ENCODE measurements at regions not wholly inside any gene's neighbourhood (a gene's known extent, or its start where the extent isn't known, plus 50 kb on each side); places are given as distances from the start of the nearest gene placed in this dataset.
A peak's percentile ranks its signal among the peaks of the same experiment; 100 is the strongest.

- H3K27ac ChIP-seq, result no peak overlapping the region
- in situ Hi-C loops (cut with HindIII; ENCODE audit: low pct_ligation_motif_present, low sequenced_read_pairs), result no loop called here
- H3K27me3 ChIP-seq (replicated peaks), result no peaks in the 10 kb centered on the region
- H3K4me3 ChIP-seq (ENCODE audit: low read depth, low read length), result no peak overlapping the region
- no peak for DNase-seq
- TF ChIP-seq CTCF (IDR thresholded peaks at IDR 0.05; ENCODE audit: low read depth, low read length, missing control alignments), result no peak
- H3K36me3 ChIP-seq (replicated peaks), result no peaks in the 10 kb centered on the region
Observed at GRCh38 chr6:150799276-150799805, 66.2 kb upstream of the MTHFD1L start.

- H3K36me3 ChIP-seq (replicated peaks), result no peaks in the 10 kb centered on the region
- no peak for DNase-seq
- H3K27me3 ChIP-seq (replicated peaks), result no peaks in the 10 kb centered on the region
- in situ Hi-C loops (cut with HindIII; ENCODE audit: low pct_ligation_motif_present, low sequenced_read_pairs), result no loop called here
- no peak overlapping the region for H3K4me3 ChIP-seq (ENCODE audit: low read depth, low read length)
- no peak for TF ChIP-seq CTCF (IDR thresholded peaks at IDR 0.05; ENCODE audit: low read depth, low read length, missing control alignments)
- H3K27ac ChIP-seq, result no peak overlapping the region
Observed at GRCh38 chr6:150800674-150801314, 64.7 kb upstream of the MTHFD1L start.

- no peaks in the 10 kb centered on the region for H3K36me3 ChIP-seq (replicated peaks)
- DNase-seq, result no peak
- TF ChIP-seq CTCF (IDR thresholded peaks at IDR 0.05; ENCODE audit: low read depth, low read length, missing control alignments), result no peak
- H3K27me3 ChIP-seq (replicated peaks), result no peaks in the 10 kb centered on the region
- in situ Hi-C loops (cut with HindIII; ENCODE audit: low pct_ligation_motif_present, low sequenced_read_pairs), result no loop called here
- H3K4me3 ChIP-seq (ENCODE audit: low read depth, low read length), result no peak overlapping the region
- H3K27ac ChIP-seq, result no peak overlapping the region
Observed at GRCh38 chr6:150806790-150807189, 58.7 kb upstream of the MTHFD1L start.

GRCh38 chr6:150813319-150813992 lies 52.0 kb upstream of the MTHFD1L start:
- H3K36me3 ChIP-seq (replicated peaks), result no peaks in the 10 kb centered on the region
- H3K27me3 ChIP-seq (replicated peaks), result no peaks in the 10 kb centered on the region
- DNase-seq, result peak; percentile 6
- no peak overlapping the region for H3K4me3 ChIP-seq (ENCODE audit: low read depth, low read length)
- TF ChIP-seq CTCF (IDR thresholded peaks at IDR 0.05; ENCODE audit: low read depth, low read length, missing control alignments), result no peak
- in situ Hi-C loops (cut with HindIII; ENCODE audit: low pct_ligation_motif_present, low sequenced_read_pairs), result no loop called here
- no peak overlapping the region for H3K27ac ChIP-seq

GRCh38 chr6:150813993-150814359 lies 51.5 kb upstream of the MTHFD1L start:
- no peak for TF ChIP-seq CTCF (IDR thresholded peaks at IDR 0.05; ENCODE audit: low read depth, low read length, missing control alignments)
- H3K27ac ChIP-seq, result no peak overlapping the region
- in situ Hi-C loops (cut with HindIII; ENCODE audit: low pct_ligation_motif_present, low sequenced_read_pairs), result no loop called here
- no peak for DNase-seq
- H3K4me3 ChIP-seq (ENCODE audit: low read depth, low read length), result no peak overlapping the region
- H3K36me3 ChIP-seq (replicated peaks), result no peaks in the 10 kb centered on the region
- no peaks in the 10 kb centered on the region for H3K27me3 ChIP-seq (replicated peaks)
